IMR-90 (cell line): ENCODE measurements at regions not wholly inside any gene's neighbourhood (a gene's known extent, or its start where the extent isn't known, plus 50 kb on each side); places are given as distances from the start of the nearest gene placed in this dataset.

ENCODE experiments used
- ATAC-seq: fragments of 200-7000 bp; cut with Tn5 transposase; 2 replicates; pipeline ENCODE4 v1.9.1; 2020; ENCODE audit warnings: low read depth, mild to moderate bottlenecking, moderate library complexity
- BruUV-seq: library from RNA; stranded (reverse); fragments of 400-500 nt; replicated peaks from 2 replicates; lab custom pipeline; 2021; lab: Mats Ljungman, UMichigan
- CTCF ChIA-PET: fragments of 300-600 bp; formaldehyde crosslinking; extraction: SDS; loops from one replicate; lab custom pipeline; 2021; ENCODE audit warnings: antibody characterized with exemption; lab: Yijun Ruan, JAX
- POLR2A ChIA-PET: fragments of 300-600 bp; sonication (Branson Sonifier 250); formaldehyde crosslinking; loops from one replicate; lab custom pipeline; 2022; ENCODE audit warnings: antibody characterized with exemption; ENCODE audit not compliant: unreplicated experiment; lab: Charles Lee
- DNase-seq: peaks from one replicate; pipeline ENCODE4 v3.0.0; 2013
- H2AFZ ChIP-seq: replicated peaks from 2 replicates; pipeline ENCODE3; 2013; ENCODE audit warnings: low read length, mild to moderate bottlenecking; ENCODE audit not compliant: poor library complexity
- H2AK5ac ChIP-seq: 2 replicates; pipeline ENCODE4 v1.6.1; 2013; ENCODE audit warnings: low read depth, low read length, inconsistent platforms
- H2AK9ac ChIP-seq: replicated peaks from 2 replicates; pipeline ENCODE3; 2013; ENCODE audit warnings: mild to moderate bottlenecking, low read depth, low read length, moderate library complexity; ENCODE audit not compliant: poor library complexity
- H2BK120ac ChIP-seq: 2 replicates; pipeline ENCODE4 v1.6.1; 2013; ENCODE audit warnings: low read depth, low read length, inconsistent platforms
- H2BK15ac ChIP-seq: 3 replicates; pipeline ENCODE4 v1.6.1; 2013; ENCODE audit warnings: low read depth, low read length, inconsistent platforms
- H2BK20ac ChIP-seq: 2 replicates; pipeline ENCODE4 v1.6.1; 2013; ENCODE audit warnings: low read depth, mild to moderate bottlenecking, inconsistent platforms, low read length, moderate library complexity
- H2BK5ac ChIP-seq: 2 replicates; pipeline ENCODE4 v1.6.1; 2013; ENCODE audit warnings: mild to moderate bottlenecking, low read depth, low read length, inconsistent platforms; ENCODE audit not compliant: poor library complexity, severe bottlenecking
- H3K14ac ChIP-seq: replicated peaks from 2 replicates; pipeline ENCODE4 v1.6.1; 2013; ENCODE audit warnings: low read depth, low read length, inconsistent platforms
- H3K18ac ChIP-seq: 2 replicates; pipeline ENCODE4 v1.6.1; 2013; ENCODE audit warnings: low read depth, low read length, control low read depth
- H3K23ac ChIP-seq: 2 replicates; pipeline ENCODE4 v1.6.1; 2013; ENCODE audit warnings: low read depth, low read length, inconsistent platforms
- H3K27ac ChIP-seq: 2 replicates; pipeline ENCODE4 v1.5.1; 2013; ENCODE audit warnings: mild to moderate bottlenecking, control low read depth, low read length; ENCODE audit not compliant: insufficient read depth
- H3K27me3 ChIP-seq: 2 replicates; pipeline ENCODE4 v1.6.1; 2013; ENCODE audit warnings: low read length; ENCODE audit not compliant: control insufficient read depth, insufficient read depth
- H3K36me3 ChIP-seq: 2 replicates; pipeline ENCODE4 v1.6.1; 2013; ENCODE audit warnings: low read length, mixed read lengths; ENCODE audit not compliant: control insufficient read depth, insufficient read depth
- H3K4ac ChIP-seq: 2 replicates; pipeline ENCODE4 v1.6.1; 2013; ENCODE audit warnings: low read depth, low read length, inconsistent platforms
- H3K4me1 ChIP-seq: 2 replicates; pipeline ENCODE4 v1.6.1; 2013; ENCODE audit warnings: low read length, mixed read lengths; ENCODE audit not compliant: control insufficient read depth, insufficient read depth
- H3K4me2 ChIP-seq: 2 replicates; pipeline ENCODE4 v1.6.1; 2013; ENCODE audit warnings: low read depth, mild to moderate bottlenecking, control low read depth, low read length, moderate library complexity
- H3K4me3 ChIP-seq: 2 replicates; pipeline ENCODE4 v1.5.1; 2013; ENCODE audit warnings: low read depth, mild to moderate bottlenecking, control low read depth, low read length, moderate library complexity; ENCODE audit not compliant: insufficient read depth
- H3K56ac ChIP-seq: 2 replicates; pipeline ENCODE4 v1.6.1; 2013; ENCODE audit warnings: low read length, inconsistent platforms; ENCODE audit not compliant: insufficient read depth; ENCODE audit errors: extremely low read depth
- H3K79me1 ChIP-seq, 2 experiments: 2 replicates each; pipeline ENCODE4 v1.6.1; 2013; ENCODE audit warnings: low read length in 2 of 2, inconsistent platforms in 1 of 2, low read depth in 1 of 2
- H3K9ac ChIP-seq: 2 replicates; pipeline ENCODE4 v1.6.1; 2013; ENCODE audit warnings: low read depth, low read length, control low read depth
- H3K9me1 ChIP-seq: 2 replicates; pipeline ENCODE4 v1.6.1; 2013; ENCODE audit warnings: low read length, inconsistent platforms; ENCODE audit not compliant: insufficient read depth
- H3K9me3 ChIP-seq: 2 replicates; pipeline ENCODE4 v1.6.1; 2013; ENCODE audit warnings: low read length; ENCODE audit not compliant: control insufficient read depth, insufficient read depth
- H4K20me1 ChIP-seq: 2 replicates; pipeline ENCODE4 v1.6.1; 2013; ENCODE audit warnings: low read length, inconsistent platforms; ENCODE audit not compliant: insufficient read depth
- H4K5ac ChIP-seq: 2 replicates; pipeline ENCODE4 v1.6.1; 2013; ENCODE audit warnings: mild to moderate bottlenecking, low read depth, low read length, control low read depth
- H4K8ac ChIP-seq, 2 experiments: 2 replicates each; pipeline ENCODE4 v1.6.1; 2013; ENCODE audit warnings: low read depth in 2 of 2, low read length in 2 of 2, control low read depth in 1 of 2, inconsistent platforms in 1 of 2
- H4K91ac ChIP-seq: 2 replicates; pipeline ENCODE4 v1.6.1; 2013; ENCODE audit warnings: low read depth, low read length, inconsistent platforms; ENCODE audit not compliant: insufficient read depth
- BHLHE40 ChIP-seq: fragments of 150-350 bp; IDR thresholded peaks from 2 replicates; pipeline ENCODE4 v1.6.1; 2016; ENCODE audit warnings: mild to moderate bottlenecking, low read depth, low read length
- CEBPB ChIP-seq: IDR thresholded peaks from 2 replicates; pipeline ENCODE4 v1.6.1; 2012; ENCODE audit warnings: low read depth, low read length, improper control_type of control experiment
- CHD1 ChIP-seq: IDR thresholded peaks from 2 replicates; pipeline ENCODE4 v1.6.1; 2012; ENCODE audit warnings: low read depth, low read length, improper control_type of control experiment
- CTCF ChIP-seq: conservative IDR thresholded peaks from 2 replicates; pipeline ENCODE4 v1.5.1; 2012; ENCODE audit warnings: mild to moderate bottlenecking, low read depth, low read length, improper control_type of control experiment
- ELK1 ChIP-seq: fragments of 150-350 bp; IDR thresholded peaks from 2 replicates; pipeline ENCODE4 v1.6.1; 2016; ENCODE audit warnings: low read depth, mild to moderate bottlenecking, low read length, moderate library complexity, borderline replicate concordance
- FOS ChIP-seq: fragments of 150-350 bp; IDR thresholded peaks from 2 replicates; pipeline ENCODE4 v1.6.1; 2016; ENCODE audit warnings: low read depth, low read length
- MAFK ChIP-seq: IDR thresholded peaks from 2 replicates; pipeline ENCODE4 v1.6.1; 2012; ENCODE audit warnings: low read depth, low read length, improper control_type of control experiment
- MAZ ChIP-seq: IDR thresholded peaks from 2 replicates; pipeline ENCODE4 v1.6.1; 2012; ENCODE audit warnings: low read depth, mild to moderate bottlenecking, low read length, improper control_type of control experiment, moderate library complexity, borderline replicate concordance
- MXI1 ChIP-seq: IDR thresholded peaks from 2 replicates; pipeline ENCODE4 v1.6.1; 2012; ENCODE audit warnings: low read depth, mild to moderate bottlenecking, low read length, moderate library complexity, borderline replicate concordance
- NFE2L2 ChIP-seq: fragments of 150-350 bp; IDR thresholded peaks from 2 replicates; pipeline ENCODE4 v1.6.1; 2016; ENCODE audit warnings: low read depth, mild to moderate bottlenecking, low read length
- POLR2A ChIP-seq: IDR thresholded peaks from 2 replicates; pipeline ENCODE4 v1.6.1; 2012; ENCODE audit warnings: mild to moderate bottlenecking, low read depth, low read length
- RAD21 ChIP-seq: IDR thresholded peaks from 2 replicates; pipeline ENCODE4 v1.6.1; 2012; ENCODE audit warnings: low read length, improper control_type of control experiment
- RCOR1 ChIP-seq: IDR thresholded peaks from 2 replicates; pipeline ENCODE4 v1.6.1; 2012; ENCODE audit warnings: mild to moderate bottlenecking, low read length, improper control_type of control experiment; ENCODE audit not compliant: insufficient replicate concordance
- RFX5 ChIP-seq: IDR thresholded peaks from 2 replicates; pipeline ENCODE4 v1.8.0; 2012; ENCODE audit warnings: low read depth, mild to moderate bottlenecking, low read length, moderate library complexity
- SMC3 ChIP-seq: fragments of 150-350 bp; IDR thresholded peaks from 2 replicates; pipeline ENCODE4 v1.6.1; 2016; ENCODE audit warnings: low read depth, mild to moderate bottlenecking, antibody characterized with exemption, low read length, moderate library complexity
- USF2 ChIP-seq: fragments of 150-350 bp; IDR thresholded peaks from 2 replicates; pipeline ENCODE4 v1.6.1; 2017; ENCODE audit warnings: mild to moderate bottlenecking, antibody characterized with exemption, low read length, low read depth
- dilution Hi-C: fragments of 300-500 bp; cut with HindIII; formaldehyde crosslinking; loops from one replicate; pipeline ENCODE4 v1.14.3; 2018; ENCODE audit warnings: low sequenced_read_pairs; ENCODE audit not compliant: unreplicated experiment
- in situ Hi-C: fragments of 300-500 bp; cut with MboI; formaldehyde crosslinking; loops from 3 replicates; pipeline ENCODE4 v1.14.3; 2019; ENCODE audit warnings: low sequenced_read_pairs, inconsistent platforms, mixed read lengths
- intact Hi-C: fragments of 100-400 bp; cut with micrococcal nuclease; formaldehyde crosslinking; loops from 2 replicates; pipeline ENCODE4 v1.10.0; 2022

GRCh38 chr10:113362645-113363091 lies 190.2 kb upstream of the HABP2 start:
- Histone ChIP-seq H3K36me3 (no peaks in the 10 kb centered on the region), H2BK20ac (no peak overlapping the region), H2BK120ac (no peak overlapping the region), H2AK5ac (no peak overlapping the region), H3K9me3 (no peaks in the 10 kb centered on the region), H4K91ac (no peak overlapping the region), H3K14ac (no peak overlapping the region), H4K20me1 (no peaks in the 10 kb centered on the region), H3K4ac (no peak overlapping the region), H2BK5ac (no peak overlapping the region), H4K8ac (no peak overlapping the region), H2AFZ (no peak overlapping the region), H3K79me1 (no peaks in the 10 kb centered on the region), H3K56ac (no peak overlapping the region), H4K5ac (no peak overlapping the region), H3K23ac (no peak overlapping the region), H3K4me2 (no peak overlapping the region), H3K27ac (no peak overlapping the region), H3K4me3 (no peak overlapping the region), H3K18ac (no peak overlapping the region), H2AK9ac (no peak overlapping the region), H2BK15ac (no peak overlapping the region), H3K4me1 (no peaks in the 10 kb centered on the region), H3K9ac (no peak overlapping the region), H3K9me1 (no peaks in the 10 kb centered on the region), H3K27me3 (peaks cover 2% of the 10 kb centered on the region; the same call in 1 of the 2 replicates)
- DNase-seq (no peak), ATAC-seq (no peak)
- no peak for TF ChIP-seq SMC3
- no peak for TF ChIP-seq MAFK
- no peak for TF ChIP-seq ELK1
- TF ChIP-seq CEBPB = no peak
- TF ChIP-seq RAD21 = no peak
- TF ChIP-seq CTCF = no peak
- TF ChIP-seq FOS = no peak
- TF ChIP-seq RCOR1 = no peak
- no peak for TF ChIP-seq POLR2A
- no peak for TF ChIP-seq RFX5
- no peak for TF ChIP-seq MAZ
- no peak for TF ChIP-seq BHLHE40
- TF ChIP-seq MXI1 = no peak
- TF ChIP-seq USF2 = no peak
- no peak for TF ChIP-seq NFE2L2
- no peak for TF ChIP-seq CHD1
- CTCF ChIA-PET = interaction anchor here (1.0 kb wide), 1 partner anchor 16 kb away, joined by 3 read pairs; no protein-coding TSS in a partner anchor
- POLR2A ChIA-PET = no interaction called here
- in situ Hi-C loops (no loop called here), dilution Hi-C loops (no loop called here), intact Hi-C loops (no loop called here)
- BruUV-seq = no TSS peak
